Stimulated activated CD8-positive, alpha-beta memory T cell treated with anti-CD3 and anti-CD28 coated beads, Interleukin-2, amount 100 ng/mL, for 48 hours (primary cell): ENCODE measurements at regions not wholly inside any gene's neighbourhood (a gene's known extent, or its start where the extent isn't known, plus 50 kb on each side); places are given as distances from the start of the nearest gene placed in this dataset.
"Not testable (repeated sequence)": the region's sequence is repeated elsewhere in the genome, so short reads cannot be mapped to it uniquely, and the experiment has no call there.

Source experiments
- DNase-seq, 2 donors: peaks; one replicate each; pipeline ENCODE4 v3.0.0-alpha.2; 2020; ENCODE audit warnings: low read depth in 2 of 2

- no peak for DNase-seq
These were observed 69.2 kb downstream of the LYZL2 start for GRCh38 chr10:30560326-30560725.

GRCh38 chr10:30559180-30559579, 70.4 kb downstream of the LYZL2 start:
- DNase-seq, result no peak

- no peak for DNase-seq
These were observed 71.1 kb downstream of the LYZL2 start for GRCh38 chr10:30558411-30558810.

DNA sequence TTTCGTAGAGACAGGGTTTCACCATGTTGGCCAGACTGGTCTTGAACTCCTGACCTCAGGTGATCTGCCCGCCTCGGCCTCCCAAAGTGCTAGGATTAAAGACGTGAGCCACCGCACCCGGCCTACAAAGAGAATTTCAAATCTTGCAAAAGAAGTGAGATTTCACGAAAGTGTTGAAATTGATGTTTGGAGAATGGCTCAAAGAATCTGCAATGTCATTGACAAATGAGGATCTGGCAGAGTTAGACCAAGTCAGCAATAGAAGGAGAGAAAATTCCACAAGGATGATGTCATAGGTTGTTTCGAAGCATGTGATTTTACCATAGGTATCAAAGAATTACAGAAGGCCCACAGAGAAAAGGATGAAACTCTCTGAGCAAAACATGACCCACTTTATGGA, 71.7 kb downstream of the LYZL2 start:
- no peak for DNase-seq

DNA sequence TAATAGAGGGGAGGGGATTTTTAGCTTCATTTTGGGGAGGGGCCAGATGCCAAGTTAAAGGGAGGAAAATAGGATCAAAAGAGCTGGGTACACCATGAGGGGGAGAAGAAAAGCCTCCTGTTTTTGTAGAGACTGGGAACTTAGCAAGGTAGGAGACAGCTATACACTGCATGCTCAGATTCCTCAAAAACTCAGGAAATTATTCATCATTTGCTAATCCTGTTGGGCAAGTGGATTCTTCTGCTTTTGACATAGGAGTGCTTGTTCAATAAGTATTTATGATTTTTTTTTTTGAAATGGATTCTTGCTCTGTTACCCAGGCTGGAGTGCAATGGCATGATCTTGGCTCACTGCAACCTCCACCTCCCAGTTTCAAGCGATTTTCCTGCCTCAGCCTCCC, 73.4 kb downstream of the LYZL2 start:
- no peak for DNase-seq

DNA sequence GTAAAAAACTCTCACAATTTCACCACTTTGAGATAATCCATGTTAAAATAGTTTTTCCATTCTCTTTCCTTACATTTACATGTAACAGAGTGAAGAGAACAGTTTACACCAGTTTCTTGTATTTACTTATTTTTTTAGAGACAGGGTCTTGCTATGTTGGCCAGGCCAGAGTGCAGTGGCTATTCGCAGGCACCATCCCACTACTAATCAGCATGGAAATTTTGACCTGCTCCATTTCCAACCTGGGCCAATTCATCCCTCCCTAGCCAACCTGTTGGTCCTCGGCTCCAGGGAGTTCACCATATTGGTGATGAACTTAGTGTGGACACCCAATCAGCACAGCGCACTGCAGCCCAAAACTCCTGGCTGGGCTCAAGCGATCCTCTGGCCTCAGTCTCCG, 74.1 kb downstream of the LYZL2 start:
- no peak for DNase-seq

GRCh38 chr10:30554440-30554825, 75.1 kb downstream of the LYZL2 start:
- no peak for DNase-seq

GRCh38 chr10:30553626-30554439, 75.7 kb downstream of the LYZL2 start:
- DNase-seq, result no peak

GRCh38 chr10:30553018-30553625, 76.4 kb downstream of the LYZL2 start:
- no peak for DNase-seq

DNA sequence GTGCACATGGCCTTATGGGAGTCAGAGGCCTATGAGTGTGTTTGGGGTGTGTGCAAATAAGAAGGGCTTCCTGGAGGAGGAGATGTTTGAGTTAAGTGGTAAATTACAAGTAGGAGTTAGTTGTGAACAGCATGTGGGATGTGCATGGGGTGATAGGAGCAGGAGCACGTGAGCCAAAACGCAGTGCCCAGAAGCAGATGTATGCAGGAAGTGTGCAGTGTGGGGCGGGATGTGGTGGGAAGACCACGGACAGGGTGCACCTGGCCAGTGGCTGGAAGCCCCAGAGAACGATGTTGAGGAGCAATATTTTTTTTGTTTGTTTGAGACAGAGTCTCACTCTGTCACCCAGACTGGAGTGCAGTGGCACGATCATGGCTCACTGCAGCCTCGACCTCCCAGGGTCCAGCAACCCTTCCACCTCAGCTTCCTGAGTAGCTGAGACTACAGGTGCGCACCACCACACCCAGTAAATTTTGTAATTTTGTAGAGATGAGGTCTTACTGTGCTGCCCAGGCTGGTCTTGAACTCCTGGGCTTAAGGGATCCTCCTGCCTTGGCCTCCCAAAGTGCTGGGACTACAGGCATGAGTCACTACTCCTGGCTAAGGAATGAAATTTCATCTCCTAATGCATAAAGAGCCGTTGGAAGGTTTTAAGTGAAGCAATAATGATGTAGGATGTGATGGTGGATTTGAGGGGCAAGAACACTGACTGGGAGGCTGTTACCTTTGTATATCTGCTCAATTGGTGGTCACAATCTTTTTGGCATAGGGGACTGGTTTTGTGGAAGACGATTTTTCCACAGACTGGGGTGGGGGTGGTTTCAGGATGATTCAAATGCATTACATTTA, 78.4 kb downstream of the LYZL2 start:
- DNase-seq, result no peak

GRCh38 chr10:30549134-30549687, 80.3 kb downstream of the LYZL2 start:
- not testable (repeated sequence) for DNase-seq

DNA sequence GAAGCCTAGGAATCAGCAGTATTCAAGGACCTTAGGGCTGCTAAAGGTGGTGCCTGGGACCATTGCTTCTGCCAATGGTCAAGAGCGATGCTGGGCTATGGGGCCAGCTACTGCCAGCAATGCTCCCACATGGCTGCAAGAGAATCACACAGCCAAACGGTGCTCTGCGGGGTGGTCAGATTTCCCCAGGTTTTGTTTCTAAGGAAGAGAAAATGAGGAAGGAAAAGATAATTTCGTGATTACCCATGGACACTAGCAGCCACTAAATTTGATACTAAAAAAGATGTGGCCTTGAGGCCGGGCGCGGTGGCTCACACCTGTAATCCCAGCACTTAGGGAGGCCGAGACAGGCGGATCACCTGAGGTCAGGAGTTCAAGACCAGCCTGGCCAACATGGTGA, 83.0 kb downstream of the LYZL2 start:
- DNase-seq, result no peak

GRCh38 chr10:30542895-30543288, 86.7 kb downstream of the LYZL2 start:
- no peak for DNase-seq

DNA sequence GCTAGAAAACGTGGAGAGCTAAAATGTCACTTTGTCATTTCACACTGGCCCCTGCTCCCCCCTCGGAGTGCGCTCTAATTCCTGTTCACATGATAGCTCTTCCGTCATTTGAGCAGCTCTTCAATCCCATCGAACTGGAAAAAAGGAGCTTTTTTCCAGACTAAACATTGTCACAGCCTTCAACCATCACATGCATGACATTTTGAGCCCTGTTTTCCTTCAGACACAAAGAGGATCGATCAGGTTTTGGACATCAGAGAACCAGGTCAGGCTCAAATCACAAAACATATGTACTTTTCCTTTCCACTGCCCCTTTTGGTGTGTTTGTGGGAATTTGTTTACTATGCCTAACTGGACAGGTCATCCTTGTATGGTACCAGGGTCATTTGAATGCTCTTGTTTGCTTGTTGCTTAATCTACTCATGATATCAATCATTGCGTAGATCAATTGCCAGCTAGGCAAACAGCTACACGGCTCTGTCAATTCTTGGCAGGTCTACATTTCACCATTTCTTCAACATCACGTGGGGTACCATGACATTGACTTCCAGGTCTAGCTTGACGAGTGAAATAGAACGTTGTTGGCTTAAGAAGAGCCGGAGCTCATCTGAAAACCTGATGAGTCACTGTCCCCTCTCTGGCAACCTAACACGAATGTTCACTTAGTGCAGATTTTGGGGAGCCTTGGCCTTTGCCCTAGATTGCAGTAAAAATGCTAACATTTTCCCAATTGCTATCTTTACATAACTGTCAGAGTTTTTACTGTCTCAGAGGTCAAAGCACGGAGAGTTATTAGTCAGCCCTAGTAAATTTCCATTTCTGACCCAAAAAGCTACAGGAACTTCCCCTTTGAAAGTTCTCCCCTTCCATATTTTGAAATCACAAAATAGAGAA, 87.3 kb downstream of the LYZL2 start:
- no peak for DNase-seq

DNA sequence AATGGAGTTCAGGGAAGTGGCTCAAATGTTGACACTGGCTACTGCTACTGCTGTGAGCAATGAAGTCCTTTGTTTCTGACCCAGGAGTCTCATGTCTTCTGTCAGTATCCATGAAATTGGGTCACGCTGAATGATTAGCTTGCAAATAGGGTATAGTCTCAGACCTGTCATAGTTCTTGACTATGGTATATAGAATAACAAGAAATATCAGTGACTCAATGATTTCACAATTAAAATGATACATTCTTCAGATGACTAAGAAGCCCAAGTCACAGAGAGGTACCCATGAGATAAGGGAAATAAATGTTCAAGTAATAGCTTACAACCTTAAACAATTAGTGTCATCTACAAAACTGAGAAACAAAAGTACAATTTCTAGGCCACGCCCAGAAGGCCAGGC, 89.3 kb downstream of the LYZL2 start:
- no peak for DNase-seq

GRCh38 chr10:30538086-30538485, 91.5 kb downstream of the LYZL2 start:
- no peak for DNase-seq

DNA sequence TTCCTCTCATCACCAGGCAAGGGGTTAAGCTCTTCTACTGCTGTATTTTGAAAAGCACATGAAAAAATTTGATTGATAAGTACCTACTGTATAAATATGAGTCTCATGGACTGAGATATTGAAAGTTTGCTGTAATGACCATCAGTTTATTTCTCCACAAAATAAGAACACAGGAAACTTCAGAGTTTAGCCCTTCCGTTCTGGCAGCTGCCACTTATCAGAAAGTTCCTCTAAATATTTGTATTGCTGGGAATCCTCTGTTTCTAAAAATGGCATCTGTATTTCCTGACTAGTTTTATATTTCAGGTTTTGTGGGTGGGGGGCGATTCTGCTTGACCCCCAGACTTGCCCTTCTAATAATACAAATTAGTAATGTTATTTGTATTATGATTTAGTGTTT, 92.0 kb downstream of the LYZL2 start:
- DNase-seq, result no peak

- not testable (repeated sequence) for DNase-seq
These were observed 92.4 kb downstream of the LYZL2 start for GRCh38 chr10:30537158-30537557.

- DNase-seq, result no peak
These were observed 93.0 kb downstream of the LYZL2 start for GRCh38 chr10:30536578-30536977.

- no peak for DNase-seq
These were observed 93.9 kb downstream of the LYZL2 start for GRCh38 chr10:30535677-30536076.

DNA sequence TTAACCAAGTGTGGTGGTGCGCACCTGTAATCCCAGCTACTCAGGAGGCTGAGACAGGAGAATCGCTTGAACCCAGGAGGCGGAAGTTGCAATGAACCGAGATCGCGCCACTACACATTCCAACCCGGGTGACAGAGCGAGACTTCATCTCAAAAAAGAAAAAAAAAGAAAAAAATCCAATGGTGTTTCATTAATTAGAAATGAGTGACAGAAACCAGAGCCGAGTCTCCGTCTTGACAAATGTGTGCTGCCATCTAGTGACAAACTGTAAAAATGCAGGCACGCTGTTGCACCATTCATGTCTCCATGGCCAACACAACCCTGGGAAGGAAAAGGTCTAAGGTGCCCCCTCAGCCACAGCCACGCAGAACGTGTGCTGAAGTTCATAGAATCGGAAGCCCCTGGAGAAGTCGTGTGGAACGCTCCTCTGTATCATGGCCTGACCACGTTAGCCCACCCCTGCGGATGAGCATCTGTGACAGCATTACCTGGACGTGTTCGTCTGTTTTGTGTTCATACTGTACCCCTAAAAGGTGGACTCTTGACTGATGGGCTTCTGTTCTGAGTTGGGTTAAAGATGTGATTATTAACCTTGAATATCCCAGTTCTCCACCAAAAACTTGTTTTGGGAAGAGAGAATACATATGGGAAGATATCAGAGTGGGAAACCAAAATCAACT, 94.9 kb downstream of the LYZL2 start:
- DNase-seq, result peak; percentile 16 to 49
